ENCODE measurements at regions not wholly inside any gene's neighbourhood (a gene's known extent, or its start where the extent isn't known, plus 50 kb on each side); places are given as distances from the start of the nearest gene placed in this dataset.
"Not testable (repeated sequence)": the region's sequence is repeated elsewhere in the genome, so short reads cannot be mapped to it uniquely, and the experiment has no call there.

DNA sequence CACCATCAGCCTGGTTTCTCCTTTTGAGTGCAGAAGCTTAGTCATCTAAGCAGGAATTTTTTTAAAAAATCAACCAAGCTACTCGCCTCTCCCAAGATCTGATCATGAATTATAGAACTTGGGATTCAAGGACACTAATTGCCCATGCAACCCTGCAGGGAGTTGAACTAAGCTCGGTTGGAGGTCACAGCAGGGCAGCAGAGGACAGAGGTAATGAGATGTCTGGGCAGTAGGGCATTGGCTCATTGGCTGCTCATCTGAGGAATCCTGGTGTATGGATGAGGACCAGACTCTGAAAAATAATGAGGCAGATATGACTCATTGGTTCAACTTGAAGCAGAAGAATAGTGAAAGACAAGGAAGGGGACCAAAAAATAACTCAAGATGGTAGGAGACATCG lies 111.8 kb upstream of the TLE1 start:
- Histone ChIP-seq H3K4me1 (ENCODE audit: control insufficient read depth in 2 of 2, insufficient read depth in 1 of 2, low read depth in 1 of 2, low read length in 2 of 2) (peaks cover 0 to 2% of the 10 kb centered on the region in 2 donors), H3K4me2 (ENCODE audit: insufficient read depth, low read length, poor library complexity, severe bottlenecking) (no peak overlapping the region), H2BK120ac (ENCODE audit: low read depth, low read length) (no peak overlapping the region), H3K14ac (ENCODE audit: low read length) (no peak overlapping the region), H3K36me3 (replicated peaks in 1 of 2; ENCODE audit: control insufficient read depth in 2 of 2, insufficient read depth in 2 of 2, low read length in 2 of 2) (no peaks in the 10 kb centered on the region), H4K8ac (ENCODE audit: low read depth, low read length) (no peak overlapping the region), H3K4me3 (ENCODE audit: low read length in 2 of 2) (no peak overlapping the region), H3K79me1 (ENCODE audit: low read depth, low read length) (no peaks in the 10 kb centered on the region), H4K91ac (ENCODE audit: low read depth, low read length, poor library complexity) (no peak overlapping the region), H3K23ac (ENCODE audit: low read depth, low read length, poor library complexity) (no peak overlapping the region), H2BK15ac (ENCODE audit: low read length) (no peak overlapping the region), H2AFZ (ENCODE audit: low read length) (no peak overlapping the region), H3K4ac (ENCODE audit: low read length) (no peak overlapping the region), H2BK12ac (ENCODE audit: low read length) (no peak overlapping the region), H3K27ac (replicated peaks; ENCODE audit: low read length) (no peak overlapping the region), H3K9ac (ENCODE audit: low read depth, low read length, poor library complexity) (no peak overlapping the region), H3K9me3 (replicated peaks in 1 of 2; ENCODE audit: control insufficient read depth in 2 of 2, insufficient read depth in 1 of 2, low read depth in 1 of 2, low read length in 2 of 2) (no peaks in the 10 kb centered on the region), H3K18ac (ENCODE audit: low read length) (no peak overlapping the region), H3K27me3 (ENCODE audit: control insufficient read depth in 3 of 3, insufficient read depth in 3 of 3, low read depth in 1 of 3, low read length in 3 of 3) (no peaks in the 10 kb centered on the region), H2BK5ac (ENCODE audit: low read length) (no peak overlapping the region), H2AK5ac (ENCODE audit: low read depth, low read length) (no peak overlapping the region)
- no CpG with 5 or more reads among the region's 3 CpGs for WGBS, 2 donors (ENCODE audit: extremely low coverage in 2 of 2, insufficient read length in 2 of 2, insufficient replicate concordance in 1 of 2)
- no peak for DNase-seq (ENCODE audit: low spot score)

DNA sequence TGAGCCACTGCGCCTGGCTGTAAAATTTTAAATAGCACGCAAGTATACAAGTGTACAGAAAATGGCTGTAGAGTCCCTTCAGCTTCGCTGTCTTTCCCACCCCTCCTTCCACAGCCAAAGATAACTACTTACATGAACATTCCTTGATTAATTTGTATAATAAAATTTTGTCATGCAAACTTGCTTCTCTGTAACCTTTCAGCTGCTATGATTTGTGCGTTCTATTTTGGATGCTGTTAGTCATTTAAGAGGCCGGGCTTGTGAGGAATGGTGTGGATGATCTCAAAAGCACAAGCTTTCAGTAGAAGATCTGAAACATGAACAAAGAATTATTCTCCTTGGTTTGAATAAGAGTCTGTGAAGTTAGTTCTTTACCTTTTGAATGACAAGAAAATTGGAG lies 115.0 kb upstream of the TLE1 start:
- Histone ChIP-seq H3K23ac (ENCODE audit: low read depth, low read length, poor library complexity) (no peak overlapping the region), H3K4ac (ENCODE audit: low read length) (no peak overlapping the region), H3K4me3 (ENCODE audit: low read length in 2 of 2) (no peak overlapping the region), H3K27me3 (ENCODE audit: control insufficient read depth in 3 of 3, insufficient read depth in 3 of 3, low read depth in 1 of 3, low read length in 3 of 3) (no peaks in the 10 kb centered on the region), H3K79me1 (ENCODE audit: low read depth, low read length) (no peaks in the 10 kb centered on the region), H2BK5ac (ENCODE audit: low read length) (no peak overlapping the region), H3K36me3 (replicated peaks in 1 of 2; ENCODE audit: control insufficient read depth in 2 of 2, insufficient read depth in 2 of 2, low read length in 2 of 2) (no peaks in the 10 kb centered on the region), H4K8ac (ENCODE audit: low read depth, low read length) (no peak overlapping the region), H3K9ac (ENCODE audit: low read depth, low read length, poor library complexity) (no peak overlapping the region), H3K14ac (ENCODE audit: low read length) (no peak overlapping the region), H2AK5ac (ENCODE audit: low read depth, low read length) (no peak overlapping the region), H2BK120ac (ENCODE audit: low read depth, low read length) (no peak overlapping the region), H3K18ac (ENCODE audit: low read length) (no peak overlapping the region), H3K4me1 (ENCODE audit: control insufficient read depth in 2 of 2, insufficient read depth in 1 of 2, low read depth in 1 of 2, low read length in 2 of 2) (peaks cover 0 to 2% of the 10 kb centered on the region in 2 donors), H3K9me3 (replicated peaks in 1 of 2; ENCODE audit: control insufficient read depth in 2 of 2, insufficient read depth in 1 of 2, low read depth in 1 of 2, low read length in 2 of 2) (no peaks in the 10 kb centered on the region), H2BK15ac (ENCODE audit: low read length) (no peak overlapping the region), H2BK12ac (ENCODE audit: low read length) (no peak overlapping the region), H3K27ac (replicated peaks; ENCODE audit: low read length) (no peak overlapping the region), H3K4me2 (ENCODE audit: insufficient read depth, low read length, poor library complexity, severe bottlenecking) (no peak overlapping the region), H2AFZ (ENCODE audit: low read length) (no peak overlapping the region), H4K91ac (ENCODE audit: low read depth, low read length, poor library complexity) (no peak overlapping the region)
- no CpG with 5 or more reads among the region's 5 CpGs for whole genome bisulfite sequencing, 2 donors (ENCODE audit: extremely low coverage in 2 of 2, insufficient read length in 2 of 2, insufficient replicate concordance in 1 of 2)
- DNase-seq (ENCODE audit: low spot score) = no peak

DNA sequence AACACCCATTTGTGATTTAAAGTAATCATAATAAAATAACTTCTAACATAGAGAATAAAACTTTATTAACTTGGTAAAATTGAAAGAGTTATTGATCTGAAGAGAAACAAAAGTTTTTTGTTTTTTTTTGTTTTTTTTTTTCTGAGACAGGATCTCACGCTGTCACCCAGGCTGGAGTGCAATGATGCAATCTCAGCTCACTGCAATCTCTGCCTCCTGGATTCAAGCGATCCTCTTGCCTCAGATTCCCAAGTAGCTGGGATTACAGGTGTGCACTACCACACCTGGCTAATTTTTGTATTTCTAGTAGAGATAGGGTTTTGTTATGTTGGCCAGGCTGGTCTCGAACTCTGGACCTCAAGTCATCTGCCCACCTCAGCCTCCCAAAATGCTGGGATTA lies 116.5 kb upstream of the SPATA31D4 start:
- DNase-seq (ENCODE audit: low spot score); H3K9me3 ChIP-seq (replicated peaks in 1 of 2; ENCODE audit: control insufficient read depth in 2 of 2, insufficient read depth in 1 of 2, low read depth in 1 of 2, low read length in 2 of 2); H3K4me3 ChIP-seq (ENCODE audit: low read length in 2 of 2); H2BK120ac ChIP-seq (ENCODE audit: low read depth, low read length); H3K23ac ChIP-seq (ENCODE audit: low read depth, low read length, poor library complexity); H4K91ac ChIP-seq (ENCODE audit: low read depth, low read length, poor library complexity); H2BK5ac ChIP-seq (ENCODE audit: low read length); H4K8ac ChIP-seq (ENCODE audit: low read depth, low read length); H2AFZ ChIP-seq (ENCODE audit: low read length); H3K27ac ChIP-seq (replicated peaks; ENCODE audit: low read length); H3K18ac ChIP-seq (ENCODE audit: low read length); H2BK15ac ChIP-seq (ENCODE audit: low read length); H3K14ac ChIP-seq (ENCODE audit: low read length); H3K4me1 ChIP-seq (ENCODE audit: control insufficient read depth in 2 of 2, insufficient read depth in 1 of 2, low read depth in 1 of 2, low read length in 2 of 2); H3K4ac ChIP-seq (ENCODE audit: low read length); H2AK5ac ChIP-seq (ENCODE audit: low read depth, low read length); H3K36me3 ChIP-seq (replicated peaks in 1 of 2; ENCODE audit: control insufficient read depth in 2 of 2, insufficient read depth in 2 of 2, low read length in 2 of 2); H3K9ac ChIP-seq (ENCODE audit: low read depth, low read length, poor library complexity); H2BK12ac ChIP-seq (ENCODE audit: low read length); H3K79me1 ChIP-seq (ENCODE audit: low read depth, low read length); H3K4me2 ChIP-seq (ENCODE audit: insufficient read depth, low read length, poor library complexity, severe bottlenecking); H3K27me3 ChIP-seq (ENCODE audit: control insufficient read depth in 3 of 3, insufficient read depth in 3 of 3, low read depth in 1 of 3, low read length in 3 of 3): not testable (repeated sequence)
- no CpG with 5 or more reads among the region's 3 CpGs for WGBS, 2 donors (ENCODE audit: extremely low coverage in 2 of 2, insufficient read length in 2 of 2, insufficient replicate concordance in 1 of 2)

DNA sequence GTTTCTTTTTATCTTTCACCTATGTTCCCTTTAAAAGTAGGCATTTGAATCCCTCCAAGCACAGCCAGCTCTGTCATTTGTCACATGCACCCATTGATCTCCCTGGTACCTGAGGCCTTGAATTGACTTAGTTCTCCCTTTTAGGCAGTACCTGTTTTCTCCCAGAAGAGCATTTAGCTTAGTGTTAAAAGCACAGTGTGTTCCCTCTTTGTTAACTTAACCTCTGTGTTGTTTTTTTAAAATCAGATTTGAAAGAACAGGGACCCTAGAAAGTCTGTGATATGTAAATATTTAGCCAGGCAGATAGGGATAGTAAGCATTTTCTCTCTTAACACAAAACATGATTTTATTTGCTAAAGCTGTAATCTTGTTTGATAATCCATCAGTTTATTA lies 113.8 kb upstream of the SPATA31D4 start:
- Histone ChIP-seq H2AFZ (ENCODE audit: low read length) (no peak overlapping the region), H3K27me3 (ENCODE audit: control insufficient read depth in 3 of 3, insufficient read depth in 3 of 3, low read depth in 1 of 3, low read length in 3 of 3) (peaks cover 0 to 3% (median 0%) of the 10 kb centered on the region in 3 experiments), H3K4me1 (ENCODE audit: control insufficient read depth in 2 of 2, insufficient read depth in 1 of 2, low read depth in 1 of 2, low read length in 2 of 2) (peaks cover 5 to 10% of the 10 kb centered on the region in 2 donors), H3K18ac (ENCODE audit: low read length) (no peak overlapping the region), H3K23ac (ENCODE audit: low read depth, low read length, poor library complexity) (no peak overlapping the region), H2BK12ac (ENCODE audit: low read length) (no peak overlapping the region), H3K4me3 (ENCODE audit: low read length in 2 of 2) (no peak overlapping the region), H3K4me2 (ENCODE audit: insufficient read depth, low read length, poor library complexity, severe bottlenecking) (no peak overlapping the region), H3K4ac (ENCODE audit: low read length) (no peak overlapping the region), H3K9me3 (replicated peaks in 1 of 2; ENCODE audit: control insufficient read depth in 2 of 2, insufficient read depth in 1 of 2, low read depth in 1 of 2, low read length in 2 of 2) (no peaks in the 10 kb centered on the region), H3K79me1 (ENCODE audit: low read depth, low read length) (no peaks in the 10 kb centered on the region), H3K27ac (replicated peaks; ENCODE audit: low read length) (no peak overlapping the region), H3K9ac (ENCODE audit: low read depth, low read length, poor library complexity) (no peak overlapping the region), H2BK15ac (ENCODE audit: low read length) (no peak overlapping the region), H4K8ac (ENCODE audit: low read depth, low read length) (no peak overlapping the region), H3K36me3 (replicated peaks in 1 of 2; ENCODE audit: control insufficient read depth in 2 of 2, insufficient read depth in 2 of 2, low read length in 2 of 2) (no peaks in the 10 kb centered on the region), H2BK120ac (ENCODE audit: low read depth, low read length) (no peak overlapping the region), H2AK5ac (ENCODE audit: low read depth, low read length) (no peak overlapping the region), H2BK5ac (ENCODE audit: low read length) (no peak overlapping the region), H4K91ac (ENCODE audit: low read depth, low read length, poor library complexity) (no peak overlapping the region), H3K14ac (ENCODE audit: low read length) (no peak overlapping the region)
- DNase-seq (ENCODE audit: low spot score) = no peak
